ENCODE measurements at regions not wholly inside any gene's neighbourhood (a gene's known extent, or its start where the extent isn't known, plus 50 kb on each side); places are given as distances from the start of the nearest gene placed in this dataset.

DNA sequence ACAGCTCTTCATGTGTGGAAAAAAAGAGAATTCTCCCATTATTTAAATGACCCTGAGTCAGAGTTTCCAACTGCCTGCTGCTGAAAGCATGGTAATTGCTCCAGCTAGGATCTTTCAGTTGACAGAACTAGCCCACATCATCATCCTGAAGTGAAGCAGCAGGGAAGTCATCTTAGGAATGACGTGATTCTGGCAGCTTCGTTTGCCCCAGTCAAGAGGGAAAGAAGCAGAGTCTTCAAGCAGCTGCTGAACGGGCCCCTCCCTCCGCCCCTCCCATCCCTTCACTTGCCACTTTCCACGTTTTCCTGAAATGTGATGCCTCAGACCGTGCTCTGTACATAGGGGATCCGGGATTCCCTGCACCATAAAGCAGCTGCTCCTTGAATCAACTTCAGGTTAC, 455.0 kb upstream of the TMEM132C start:
- no peak overlapping the region for H3K27ac ChIP-seq
- ChIA-PET POLR2A (ENCODE audit: low non-redundant PET) (no interaction called here), CTCF (no interaction called here)
- TF ChIP-seq, protein P1, sequence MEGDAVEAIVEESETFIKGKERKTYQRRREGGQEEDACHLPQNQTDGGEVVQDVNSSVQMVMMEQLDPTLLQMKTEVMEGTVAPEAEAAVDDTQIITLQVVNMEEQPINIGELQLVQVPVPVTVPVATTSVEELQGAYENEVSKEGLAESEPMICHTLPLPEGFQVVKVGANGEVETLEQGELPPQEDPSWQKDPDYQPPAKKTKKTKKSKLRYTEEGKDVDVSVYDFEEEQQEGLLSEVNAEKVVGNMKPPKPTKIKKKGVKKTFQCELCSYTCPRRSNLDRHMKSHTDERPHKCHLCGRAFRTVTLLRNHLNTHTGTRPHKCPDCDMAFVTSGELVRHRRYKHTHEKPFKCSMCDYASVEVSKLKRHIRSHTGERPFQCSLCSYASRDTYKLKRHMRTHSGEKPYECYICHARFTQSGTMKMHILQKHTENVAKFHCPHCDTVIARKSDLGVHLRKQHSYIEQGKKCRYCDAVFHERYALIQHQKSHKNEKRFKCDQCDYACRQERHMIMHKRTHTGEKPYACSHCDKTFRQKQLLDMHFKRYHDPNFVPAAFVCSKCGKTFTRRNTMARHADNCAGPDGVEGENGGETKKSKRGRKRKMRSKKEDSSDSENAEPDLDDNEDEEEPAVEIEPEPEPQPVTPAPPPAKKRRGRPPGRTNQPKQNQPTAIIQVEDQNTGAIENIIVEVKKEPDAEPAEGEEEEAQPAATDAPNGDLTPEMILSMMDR (conservative IDR thresholded peaks at IDR 0.05; ENCODE audit: low read depth) = no peak
- DNase-seq (ENCODE audit: low spot score) = no peak

DNA sequence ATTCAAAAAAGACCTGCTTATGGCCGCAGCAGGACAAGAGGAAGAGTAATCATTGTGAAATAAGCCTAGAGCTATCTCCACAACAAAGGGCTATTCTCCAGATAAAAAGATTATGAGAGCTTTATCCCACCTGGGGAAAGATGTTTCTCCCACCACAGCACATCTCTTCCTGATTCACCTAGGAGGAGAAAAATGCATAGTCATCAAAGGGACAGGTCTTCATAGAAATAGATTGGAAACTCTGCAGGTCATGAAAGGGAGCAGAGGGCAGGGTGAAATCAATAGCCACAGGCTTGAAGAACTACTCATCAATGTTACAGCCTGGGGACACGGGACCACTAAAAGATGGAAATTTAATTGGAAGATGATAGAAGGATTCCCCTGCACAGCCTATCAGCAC, 453.8 kb upstream of the TMEM132C start:
- no peak overlapping the region for H3K27ac ChIP-seq
- TF ChIP-seq, protein P1 (conservative IDR thresholded peaks at IDR 0.05; ENCODE audit: low read depth) = no peak
- ChIA-PET CTCF (no interaction called here), POLR2A (ENCODE audit: low non-redundant PET) (no interaction called here)
- no peak for DNase-seq (ENCODE audit: low spot score)

DNA sequence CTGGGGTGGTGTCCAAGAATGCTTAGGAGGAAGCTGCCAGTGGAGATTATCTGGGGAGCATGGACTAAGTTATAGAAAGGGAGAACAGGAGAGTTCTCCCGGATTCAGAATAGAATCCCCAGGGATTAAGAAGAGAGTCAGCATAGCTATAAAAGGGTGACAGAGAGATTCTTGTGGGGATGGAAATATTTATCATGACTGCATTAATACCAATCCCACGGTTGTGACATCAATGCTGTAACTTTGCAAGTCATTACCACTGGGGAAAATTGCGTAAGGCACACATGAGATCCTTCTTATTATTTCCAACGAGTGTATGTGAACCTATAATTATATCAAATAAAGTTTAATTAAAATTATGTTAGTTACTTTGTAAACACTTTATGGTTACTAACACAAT, 447.9 kb upstream of the TMEM132C start:
- ChIA-PET POLR2A (ENCODE audit: low non-redundant PET) (no interaction called here), CTCF (no interaction called here)
- DNase-seq (ENCODE audit: low spot score) = no peak
- no peak overlapping the region for H3K27ac ChIP-seq
- TF ChIP-seq, protein P1 (conservative IDR thresholded peaks at IDR 0.05; ENCODE audit: low read depth) = no peak

DNA sequence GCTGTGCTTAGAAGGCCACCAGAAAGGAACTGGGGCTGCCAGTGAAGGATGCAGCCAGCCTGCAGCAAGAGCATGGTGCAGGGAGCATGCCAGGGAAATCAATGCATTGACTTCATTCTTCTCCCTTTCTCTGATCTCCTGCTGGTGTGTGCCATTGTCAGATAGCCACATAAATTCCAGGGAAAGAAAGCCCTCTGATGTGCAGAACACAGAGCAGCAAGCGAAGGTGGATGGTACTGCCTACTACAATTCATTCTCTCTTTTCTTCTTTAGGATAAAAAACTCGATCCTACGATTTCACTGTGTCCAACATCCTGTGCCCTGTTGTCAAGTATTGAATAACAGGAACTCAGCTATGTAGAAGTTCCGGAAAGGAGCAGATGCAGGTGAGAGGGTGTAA, 446.7 kb upstream of the TMEM132C start:
- TF ChIP-seq, protein P1 (conservative IDR thresholded peaks at IDR 0.05; ENCODE audit: low read depth) = no peak
- ChIA-PET CTCF (no interaction called here), POLR2A (ENCODE audit: low non-redundant PET) (no interaction called here)
- no peak overlapping the region for H3K27ac ChIP-seq
- DNase-seq (ENCODE audit: low spot score) = no peak

DNA sequence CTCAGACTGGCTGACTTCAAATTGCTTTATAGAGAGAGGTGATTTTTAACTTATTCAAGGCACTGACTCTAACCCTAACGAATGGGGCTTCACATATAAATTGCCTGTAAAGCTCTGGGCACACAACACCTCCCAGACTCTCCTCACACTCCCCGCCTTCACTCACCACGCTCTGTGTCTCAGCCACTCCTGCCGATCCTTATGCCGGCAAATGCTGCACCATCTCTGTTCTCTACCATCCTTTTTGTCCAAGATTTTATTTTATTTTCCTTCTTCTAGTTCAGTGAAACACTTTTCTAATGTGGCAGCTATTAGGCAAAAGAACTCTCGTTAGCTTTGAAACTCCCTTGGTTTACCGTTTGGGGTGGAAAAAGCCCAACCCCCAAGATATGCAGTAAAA, 446.1 kb upstream of the TMEM132C start:
- no peak overlapping the region for H3K27ac ChIP-seq
- DNase-seq (ENCODE audit: low spot score) = no peak
- ChIA-PET POLR2A (ENCODE audit: low non-redundant PET) (no interaction called here), CTCF (interaction anchor here (0.5 kb wide), 1 partner anchor 15 kb away, joined by 4 read pairs; no protein-coding TSS in a partner anchor)
- TF ChIP-seq, protein P1 (conservative IDR thresholded peaks at IDR 0.05; ENCODE audit: low read depth) = no peak

DNA sequence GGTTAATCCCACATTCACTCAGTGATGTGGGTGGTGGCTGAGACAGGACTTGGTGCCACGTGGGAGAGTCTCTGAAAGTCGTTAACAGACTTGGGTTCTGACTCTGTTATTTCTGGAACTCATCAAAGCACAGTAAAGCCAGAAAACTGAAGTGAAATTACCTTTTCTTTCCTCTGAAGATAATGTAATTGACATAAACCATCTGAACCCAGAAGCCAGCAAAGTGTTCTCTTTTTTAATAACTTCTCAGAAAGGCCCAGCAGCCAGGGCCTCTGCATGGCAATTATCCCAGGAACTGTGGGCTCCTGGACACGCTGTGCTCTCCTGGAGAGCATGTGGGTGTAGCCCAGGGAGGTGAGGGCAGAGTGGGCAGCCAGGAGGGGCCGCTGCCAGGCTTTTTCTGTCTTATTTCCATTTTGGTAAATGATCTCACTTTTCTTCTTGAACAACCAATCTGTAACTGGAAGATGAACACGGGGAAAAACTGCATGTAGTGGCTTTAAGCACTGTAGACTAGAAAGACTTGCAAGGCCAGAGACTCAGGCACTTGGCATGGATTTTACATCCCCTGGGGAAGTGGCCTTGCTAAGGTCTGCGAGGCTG, 444.1 kb upstream of the TMEM132C start:
- DNase-seq (ENCODE audit: low spot score) = no peak
- H3K27ac ChIP-seq = no peak overlapping the region
- ChIA-PET POLR2A (ENCODE audit: low non-redundant PET) (no interaction called here), CTCF (no interaction called here)
- TF ChIP-seq, protein P1 (conservative IDR thresholded peaks at IDR 0.05; ENCODE audit: low read depth) = no peak

DNA sequence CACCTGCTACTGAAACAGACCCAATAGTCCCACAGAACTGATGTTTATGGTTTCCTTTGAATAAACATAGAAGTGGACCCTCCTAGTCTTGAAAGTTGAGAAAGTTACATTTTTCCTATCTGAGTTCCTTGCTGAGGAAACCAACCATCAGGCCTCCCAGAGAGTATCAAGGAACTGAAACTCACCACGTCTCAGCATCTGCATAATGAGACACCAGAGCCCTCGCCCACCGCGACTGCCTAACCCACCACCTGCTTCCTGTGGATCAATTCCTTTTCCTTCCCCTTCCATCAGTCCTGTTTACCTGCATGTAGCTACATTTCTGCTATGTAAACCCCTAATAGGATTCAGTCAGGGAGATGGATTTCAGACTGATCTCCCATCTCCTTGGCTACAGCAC, 443.2 kb upstream of the TMEM132C start:
- TF ChIP-seq, protein P1 (conservative IDR thresholded peaks at IDR 0.05; ENCODE audit: low read depth) = no peak
- H3K27ac ChIP-seq = no peak overlapping the region
- no peak for DNase-seq (ENCODE audit: low spot score)
- CTCF ChIA-PET = no interaction called here
- POLR2A ChIA-PET (ENCODE audit: low non-redundant PET) = no interaction called here

All from RWPE1 (cell line).